Gastrocnemius medialis (tissue), 4 donors: ENCODE measurements at regions not wholly inside any gene's neighbourhood (a gene's known extent, or its start where the extent isn't known, plus 50 kb on each side); places are given as distances from the start of the nearest gene placed in this dataset.

Source experiments
- ATAC-seq, 2 donors: fragments of 150-250 bp; one replicate each; pipeline ENCODE4 v1.9.1; 2016
- DNase-seq, 2 donors: peaks; one replicate each; pipeline ENCODE4 v3.0.0-alpha.2; 2019
- H3K27ac ChIP-seq, 4 donors: fragments of 200-600 bp; sonication (generic); 1 replicate in 1 of 4; 2 replicates in 3 of 4; pipeline ENCODE4 v1.5.1; 2016 to 2018; ENCODE audit warnings: mild to moderate bottlenecking in 2 of 4, moderate library complexity in 1 of 4
- H3K27me3 ChIP-seq, 3 donors: fragments of 200-600 bp; sonication (generic) in 2 of 3; 1 replicate in 1 of 3; 2 replicates in 2 of 3; pipeline versions ENCODE4 v1.5.1 to v1.6.0; 2016 to 2019; ENCODE audit warnings: mild to moderate bottlenecking in 1 of 3, moderate library complexity in 1 of 3
- H3K36me3 ChIP-seq, 2 donors: fragments of 200-600 bp; sonication (generic) in 1 of 2; one replicate each; pipeline ENCODE4 v1.5.1; 2017 to 2018
- H3K4me1 ChIP-seq, 2 donors: fragments of 200-600 bp; sonication (generic) in 1 of 2; one replicate each; pipeline ENCODE4 v1.5.1; 2016 to 2017; ENCODE audit warnings: mild to moderate bottlenecking in 2 of 2
- H3K4me3 ChIP-seq, 4 donors: fragments of 200-600 bp; sonication (generic) in 3 of 4; 1 replicate in 1 of 4; 2 replicates in 3 of 4; pipeline ENCODE4 v1.5.1; 2016 to 2019; ENCODE audit warnings: mild to moderate bottlenecking in 2 of 4
- H3K9me3 ChIP-seq, 3 donors: fragments of 200-600 bp; sonication (generic) in 2 of 3; 1 replicate in 1 of 3; 2 replicates in 2 of 3; pipeline ENCODE4 v1.5.1; 2016 to 2019
- CTCF ChIP-seq, 5 experiments: fragments of 450-650 bp in 3 of 5; fragments of 200-600 bp in 2 of 5; sonication (generic) in 2 of 5; IDR thresholded peaks in 4 of 5; conservative IDR thresholded peaks in 1 of 5; 1 replicate in 4 of 5; 2 replicates in 1 of 5; pipeline ENCODE4 v1.5.1; 2016 to 2019; ENCODE audit warnings: antibody characterized with exemption in 5 of 5, mild to moderate bottlenecking in 3 of 5, moderate library complexity in 3 of 5
- POLR2A ChIP-seq, 2 donors: fragments of 450-650 bp; IDR thresholded peaks; one replicate each; pipeline ENCODE4 v1.6.1; 2017; ENCODE audit warnings: antibody characterized with exemption in 2 of 2, mild to moderate bottlenecking in 2 of 2, moderate library complexity in 2 of 2
- in situ Hi-C, 4 donors: fragments of 200-750 bp; cut with MboI; loops; one replicate each; pipeline versions ENCODE4 v1.15.0 to v1.8.0; 2017; ENCODE audit warnings: low sequenced_read_pairs in 4 of 4
- intact Hi-C: fragments of 100-400 bp; cut with DNase I; formaldehyde crosslinking; loops from one replicate; pipeline ENCODE4 v1.15.1; 2023; ENCODE audit warnings: low total_unique reads

- no peak for TF ChIP-seq CTCF (IDR thresholded peaks at IDR 0.05 in 4 of 5, conservative IDR thresholded peaks at IDR 0.05 in 1 of 5)
- no peak for TF ChIP-seq POLR2A (IDR thresholded peaks at IDR 0.05)
- no peaks in the 10 kb centered on the region for H3K4me1 ChIP-seq
- in situ Hi-C loops (no loop called here), intact Hi-C loops (no loop called here)
- DNase-seq (no peak), ATAC-seq (no peak)
- no peaks in the 10 kb centered on the region for H3K27me3 ChIP-seq
- no peak overlapping the region for H3K4me3 ChIP-seq
- H3K27ac ChIP-seq, result no peak overlapping the region
- no peaks in the 10 kb centered on the region for H3K36me3 ChIP-seq
- H3K9me3 ChIP-seq, result no peaks in the 10 kb centered on the region
Measured at GRCh38 chr3:145754605-145755289, 406.2 kb downstream of the PLOD2 start.

GRCh38 chr3:145760036-145760435, 400.9 kb downstream of the PLOD2 start:
- H3K27me3 ChIP-seq, result no peaks in the 10 kb centered on the region
- H3K4me3 ChIP-seq, result no peak overlapping the region
- no peak overlapping the region for H3K27ac ChIP-seq
- intact Hi-C loops (loop anchor here (10.0 kb wide), 1 partner anchor 635 kb away; no protein-coding TSS in a partner anchor), in situ Hi-C loops (no loop called here)
- H3K9me3 ChIP-seq, result no peaks in the 10 kb centered on the region
- no peak for TF ChIP-seq POLR2A (IDR thresholded peaks at IDR 0.05)
- TF ChIP-seq CTCF (IDR thresholded peaks at IDR 0.05 in 4 of 5, conservative IDR thresholded peaks at IDR 0.05 in 1 of 5), result no peak
- H3K36me3 ChIP-seq, result no peaks in the 10 kb centered on the region
- no peaks in the 10 kb centered on the region for H3K4me1 ChIP-seq
- ATAC-seq, result no peak
- DNase-seq, result no peak

- intact Hi-C loops, result loop anchor here (10.0 kb wide), 1 partner anchor 643 kb away; no protein-coding TSS in a partner anchor
- TF ChIP-seq POLR2A (IDR thresholded peaks at IDR 0.05) (no peak), CTCF (IDR thresholded peaks at IDR 0.05 in 4 of 5, conservative IDR thresholded peaks at IDR 0.05 in 1 of 5) (no peak)
Measured at GRCh38 chr3:145767909-145768308, 393.1 kb downstream of the PLOD2 start.

GRCh38 chr3:145776782-145777408, 384.1 kb downstream of the PLOD2 start:
- intact Hi-C loops (no loop called here), in situ Hi-C loops (no loop called here)
- Histone ChIP-seq H3K36me3 (no peaks in the 10 kb centered on the region), H3K4me1 (no peaks in the 10 kb centered on the region), H3K27me3 (no peaks in the 10 kb centered on the region), H3K9me3 (no peaks in the 10 kb centered on the region), H3K27ac (no peak overlapping the region), H3K4me3 (no peak overlapping the region)
- TF ChIP-seq POLR2A (IDR thresholded peaks at IDR 0.05), result no peak
- TF ChIP-seq CTCF (IDR thresholded peaks at IDR 0.05 in 4 of 5, conservative IDR thresholded peaks at IDR 0.05 in 1 of 5), result no peak
- ATAC-seq, result no peak
- DNase-seq, result no peak

More at GRCh38 chr3:145767909-145768308, 393.1 kb downstream of the PLOD2 start:
- ATAC-seq (no peak), DNase-seq (no peak)
- no peak overlapping the region for H3K27ac ChIP-seq
- no peaks in the 10 kb centered on the region for H3K9me3 ChIP-seq
- no peaks in the 10 kb centered on the region for H3K27me3 ChIP-seq
- H3K36me3 ChIP-seq, result no peaks in the 10 kb centered on the region
- no peak overlapping the region for H3K4me3 ChIP-seq
- H3K4me1 ChIP-seq, result no peaks in the 10 kb centered on the region
- in situ Hi-C loops, result no loop called here
